Stimulated activated CD4-positive, alpha-beta T cell treated with anti-CD3 and anti-CD28 coated beads, Interleukin-1b, Interleukin-23, amount 100 ng/mL, for 4 hours (primary cell): ENCODE measurements at regions not wholly inside any gene's neighbourhood (a gene's known extent, or its start where the extent isn't known, plus 50 kb on each side); places are given as distances from the start of the nearest gene placed in this dataset.

Experiments
- DNase-seq, 2 donors: peaks; one replicate each; pipeline ENCODE4 v3.0.0-alpha.2; 2020; ENCODE audit warnings: low read depth in 2 of 2

GRCh38 chr13:59480396-59481259, 683.1 kb downstream of the DIAPH3 start:
- DNase-seq: no peak

- no peak for DNase-seq
Observed at GRCh38 chr13:59483501-59484145, 680.1 kb downstream of the DIAPH3 start.

- DNase-seq: no peak
Observed at GRCh38 chr13:59487883-59488282, 675.8 kb downstream of the DIAPH3 start.

- no peak for DNase-seq
Observed at GRCh38 chr13:59488436-59488835, 675.3 kb downstream of the DIAPH3 start.

- DNase-seq: no peak
Observed at GRCh38 chr13:59490651-59491050, 673.1 kb downstream of the DIAPH3 start.

- DNase-seq: no peak
Observed at GRCh38 chr13:59492030-59492636, 671.6 kb downstream of the DIAPH3 start.

GRCh38 chr13:59493436-59493965, 670.2 kb downstream of the DIAPH3 start:
- no peak for DNase-seq

- no peak for DNase-seq
Observed at GRCh38 chr13:59494151-59494550, 669.6 kb downstream of the DIAPH3 start.

- no peak for DNase-seq
Observed at GRCh38 chr13:59494560-59494970, 669.2 kb downstream of the DIAPH3 start.

- no peak for DNase-seq
Observed at GRCh38 chr13:59495299-59495698, 668.4 kb downstream of the DIAPH3 start.

GRCh38 chr13:59495936-59496512, 667.7 kb downstream of the DIAPH3 start:
- no peak for DNase-seq

GRCh38 chr13:59497621-59498247, 666.0 kb downstream of the DIAPH3 start:
- no peak for DNase-seq

- DNase-seq: no peak
Observed at GRCh38 chr13:59501004-59501403, 662.7 kb downstream of the DIAPH3 start.

- DNase-seq: no peak
Observed at GRCh38 chr13:59504407-59504806, 659.3 kb downstream of the DIAPH3 start.

- DNase-seq: no peak
Observed at GRCh38 chr13:59510386-59510785, 653.3 kb downstream of the DIAPH3 start.

- no peak for DNase-seq
Observed at GRCh38 chr13:59513686-59514085, 650.0 kb downstream of the DIAPH3 start.

- no peak for DNase-seq
Observed at GRCh38 chr13:59514316-59514715, 649.4 kb downstream of the DIAPH3 start.

GRCh38 chr13:59519819-59520218, 643.9 kb downstream of the DIAPH3 start:
- DNase-seq: no peak

GRCh38 chr13:59521549-59521948, 642.2 kb downstream of the DIAPH3 start:
- no peak for DNase-seq

GRCh38 chr13:59522652-59523051, 641.1 kb downstream of the DIAPH3 start:
- no peak for DNase-seq

GRCh38 chr13:59527500-59527899, 636.2 kb downstream of the DIAPH3 start:
- DNase-seq: no peak
